HUES6 (cell line): ENCODE measurements at regions not wholly inside any gene's neighbourhood (a gene's known extent, or its start where the extent isn't known, plus 50 kb on each side); places are given as distances from the start of the nearest gene placed in this dataset.

Experiments
- H3K27ac ChIP-seq: 2 replicates; pipeline ENCODE4 v1.7.0; 2013; ENCODE audit warnings: low read depth, mild to moderate bottlenecking, low read length, inconsistent platforms
- H3K27me3 ChIP-seq: 2 replicates; pipeline ENCODE4 v1.6.1; 2013; ENCODE audit warnings: low read length; ENCODE audit not compliant: control insufficient read depth, insufficient read depth
- H3K36me3 ChIP-seq: 2 replicates; pipeline ENCODE4 v1.6.1; 2013; ENCODE audit warnings: low read length; ENCODE audit not compliant: control insufficient read depth, insufficient read depth
- H3K4me1 ChIP-seq: 2 replicates; pipeline ENCODE4 v1.6.1; 2013; ENCODE audit warnings: low read length; ENCODE audit not compliant: control insufficient read depth, insufficient read depth
- H3K4me3 ChIP-seq: 2 replicates; pipeline ENCODE4 v1.5.1; 2013; ENCODE audit warnings: low read depth, low read length
- H3K9ac ChIP-seq: one replicate; pipeline ENCODE4 v1.6.1; 2013; ENCODE audit warnings: mild to moderate bottlenecking, low read length
- H3K9me3 ChIP-seq: 2 replicates; pipeline ENCODE4 v1.6.1; 2013; ENCODE audit warnings: low read depth, low read length; ENCODE audit not compliant: control insufficient read depth, insufficient read depth

DNA sequence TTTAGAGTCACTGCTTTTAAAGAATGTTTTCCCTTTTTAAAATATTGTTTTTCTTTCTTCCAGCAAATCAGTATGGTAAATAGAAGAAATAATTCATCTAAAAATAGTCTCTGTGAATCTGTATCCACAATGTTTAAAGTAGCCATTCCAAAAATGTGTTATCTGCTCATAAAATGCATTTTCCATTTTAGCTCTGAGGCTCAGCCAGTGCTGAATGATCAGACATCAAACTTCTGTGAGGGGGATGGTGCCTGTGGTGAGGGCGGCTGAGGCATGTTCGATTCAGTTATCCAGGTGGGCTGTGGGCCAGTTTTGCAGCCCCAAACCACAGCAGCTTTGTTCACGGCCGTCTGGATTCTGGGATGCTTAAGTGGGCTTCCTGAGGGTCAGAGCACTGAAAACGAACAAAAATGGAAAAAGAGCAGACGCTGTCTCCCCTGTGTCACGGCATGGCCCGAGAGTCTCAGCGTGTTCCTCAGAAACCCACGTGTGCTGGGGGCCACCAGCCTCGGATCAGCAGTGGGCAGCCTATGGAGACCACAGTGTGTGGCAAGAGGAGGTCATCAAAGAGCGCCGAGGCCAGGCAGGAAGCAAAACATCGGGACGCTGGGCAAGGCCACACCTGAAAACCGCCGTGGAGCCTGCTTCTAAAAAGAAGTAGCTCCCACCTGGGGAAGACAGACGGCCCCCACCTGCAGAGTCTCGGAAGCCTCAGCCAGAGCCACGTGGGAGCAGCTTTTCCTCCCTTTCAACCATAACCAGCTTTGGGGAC, 134.9 kb upstream of the THBS2 start:
- no peak overlapping the region for H3K27ac ChIP-seq
- no peak overlapping the region for H3K9ac ChIP-seq
- H3K9me3 ChIP-seq, result peaks cover 48% of the 10 kb centered on the region
- no peaks in the 10 kb centered on the region for H3K27me3 ChIP-seq
- no peak overlapping the region for H3K4me3 ChIP-seq
- H3K4me1 ChIP-seq, result peaks cover 3% of the 10 kb centered on the region; the same call in 1 of the 2 replicates
- no peaks in the 10 kb centered on the region for H3K36me3 ChIP-seq

- no peak overlapping the region for H3K27ac ChIP-seq
- H3K36me3 ChIP-seq, result no peaks in the 10 kb centered on the region
- H3K4me3 ChIP-seq, result no peak overlapping the region
- H3K27me3 ChIP-seq, result no peaks in the 10 kb centered on the region
- H3K9me3 ChIP-seq, result peaks cover 48% of the 10 kb centered on the region
- H3K9ac ChIP-seq, result no peak overlapping the region
- H3K4me1 ChIP-seq, result peaks cover 3% of the 10 kb centered on the region; the same call in 1 of the 2 replicates
Observed at GRCh38 chr6:169387809-169388383, 134.2 kb upstream of the THBS2 start.

- peaks cover 38% of the 10 kb centered on the region for H3K9me3 ChIP-seq
- H3K36me3 ChIP-seq, result no peaks in the 10 kb centered on the region
- no peaks in the 10 kb centered on the region for H3K27me3 ChIP-seq
- H3K4me3 ChIP-seq, result no peak overlapping the region
- H3K27ac ChIP-seq, result no peak overlapping the region
- no peak overlapping the region for H3K9ac ChIP-seq
- peaks cover 3% of the 10 kb centered on the region; the same call in 1 of the 2 replicates for H3K4me1 ChIP-seq
Observed at GRCh38 chr6:169386411-169387057, 132.9 kb upstream of the THBS2 start.

GRCh38 chr6:169385237-169385880, 131.7 kb upstream of the THBS2 start:
- Histone ChIP-seq H3K9ac (no peak overlapping the region), H3K9me3 (peaks cover 27% of the 10 kb centered on the region), H3K4me3 (no peak overlapping the region), H3K36me3 (no peaks in the 10 kb centered on the region), H3K27ac (no peak overlapping the region), H3K27me3 (no peaks in the 10 kb centered on the region), H3K4me1 (peaks cover 3% of the 10 kb centered on the region; the same call in 1 of the 2 replicates)

DNA sequence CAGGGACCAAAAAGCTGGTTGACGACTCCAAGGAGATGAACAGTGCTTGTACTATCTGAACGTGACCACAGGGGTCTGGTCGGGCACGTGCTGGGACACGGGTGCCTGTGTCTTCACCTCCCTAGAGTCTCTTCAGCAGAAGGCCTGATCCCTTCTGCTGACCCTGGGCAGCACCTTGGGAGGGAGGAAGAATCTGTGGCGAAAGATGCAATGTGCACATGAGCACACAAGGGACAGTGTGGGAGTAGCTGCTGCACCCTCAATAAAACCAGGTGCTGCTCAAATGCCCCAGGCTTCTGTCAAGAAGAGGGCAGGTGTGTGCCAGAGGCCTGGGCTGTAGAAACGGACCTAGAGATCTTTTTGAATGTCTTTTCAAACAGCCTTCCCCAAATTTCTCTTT, 130.6 kb upstream of the THBS2 start:
- Histone ChIP-seq H3K27ac (no peak overlapping the region), H3K4me3 (no peak overlapping the region), H3K27me3 (no peaks in the 10 kb centered on the region), H3K4me1 (peaks cover 3% of the 10 kb centered on the region; the same call in 1 of the 2 replicates), H3K36me3 (no peaks in the 10 kb centered on the region), H3K9me3 (peaks cover 17% of the 10 kb centered on the region), H3K9ac (no peak overlapping the region)

DNA sequence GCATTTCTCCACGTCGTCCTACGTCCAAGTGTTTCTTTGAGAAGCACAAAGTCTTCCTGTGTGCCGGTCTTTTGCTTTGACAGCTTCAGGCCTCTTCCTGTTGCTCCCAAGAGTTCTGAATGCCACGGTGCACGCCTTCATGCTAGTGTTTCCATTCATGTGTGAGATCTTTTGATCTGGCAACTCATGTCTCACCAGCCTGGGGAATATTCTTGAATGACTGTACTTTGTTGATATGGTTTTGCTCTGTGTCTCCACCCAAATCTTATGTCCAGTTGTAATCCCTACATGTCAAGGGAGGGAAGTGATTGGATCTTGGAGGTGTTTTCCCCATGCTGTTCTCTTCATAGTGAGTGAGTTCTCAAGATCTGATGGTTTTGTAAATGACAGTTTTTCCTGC, 129.6 kb upstream of the THBS2 start:
- Histone ChIP-seq H3K27me3 (no peaks in the 10 kb centered on the region), H3K27ac (no peak overlapping the region), H3K36me3 (no peaks in the 10 kb centered on the region), H3K4me1 (peaks cover 3% of the 10 kb centered on the region; the same call in 1 of the 2 replicates), H3K9ac (no peak overlapping the region), H3K9me3 (peaks cover 17% of the 10 kb centered on the region), H3K4me3 (no peak overlapping the region)

GRCh38 chr6:169382735-169383134, 129.1 kb upstream of the THBS2 start:
- Histone ChIP-seq H3K4me3 (no peak overlapping the region), H3K27me3 (no peaks in the 10 kb centered on the region), H3K4me1 (peaks cover 3% of the 10 kb centered on the region; the same call in 1 of the 2 replicates), H3K36me3 (no peaks in the 10 kb centered on the region), H3K9ac (no peak overlapping the region), H3K27ac (no peak overlapping the region), H3K9me3 (peaks cover 14% of the 10 kb centered on the region)

GRCh38 chr6:169381988-169382387, 128.3 kb upstream of the THBS2 start:
- no peak overlapping the region for H3K9ac ChIP-seq
- no peak overlapping the region for H3K27ac ChIP-seq
- H3K4me3 ChIP-seq, result no peak overlapping the region
- peaks cover 14% of the 10 kb centered on the region for H3K9me3 ChIP-seq
- no peaks in the 10 kb centered on the region for H3K36me3 ChIP-seq
- H3K27me3 ChIP-seq, result no peaks in the 10 kb centered on the region
- peaks cover 3% of the 10 kb centered on the region; the same call in 1 of the 2 replicates for H3K4me1 ChIP-seq

GRCh38 chr6:169380493-169380892, 126.8 kb upstream of the THBS2 start:
- Histone ChIP-seq H3K27ac (no peak overlapping the region), H3K4me1 (no peaks in the 10 kb centered on the region), H3K9ac (no peak overlapping the region), H3K27me3 (no peaks in the 10 kb centered on the region), H3K9me3 (peaks cover 22% of the 10 kb centered on the region), H3K4me3 (no peak overlapping the region), H3K36me3 (no peaks in the 10 kb centered on the region)

DNA sequence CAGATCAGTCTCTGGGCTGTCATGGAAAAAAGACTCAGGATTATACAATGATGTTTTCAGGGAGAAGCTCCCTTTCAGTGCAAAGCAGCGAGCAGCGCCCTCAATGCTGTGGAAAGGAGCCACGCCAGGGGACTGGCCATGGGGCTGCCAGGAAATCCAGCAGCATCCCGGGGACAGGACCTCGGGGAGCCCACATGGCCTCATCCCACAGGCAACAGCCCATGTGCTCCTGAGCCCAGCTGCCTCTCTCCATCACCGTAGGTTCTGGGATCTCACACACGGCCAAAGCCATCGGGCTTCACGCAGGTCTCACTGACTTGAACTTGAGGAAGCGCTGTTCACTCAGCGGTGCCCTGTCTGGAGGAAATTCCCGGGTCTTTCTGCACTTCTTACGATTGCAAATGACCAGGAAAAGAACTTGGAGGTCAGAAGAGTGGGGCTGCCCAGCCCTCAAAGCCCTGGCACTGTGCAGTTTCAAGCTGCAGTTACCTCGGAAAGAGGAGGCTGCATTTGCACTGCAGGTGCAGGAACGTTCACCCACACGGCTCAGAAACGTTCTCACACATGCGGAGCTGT, 125.9 kb upstream of the THBS2 start:
- no peaks in the 10 kb centered on the region for H3K4me1 ChIP-seq
- H3K27ac ChIP-seq, result no peak overlapping the region
- H3K4me3 ChIP-seq, result no peak overlapping the region
- H3K36me3 ChIP-seq, result no peaks in the 10 kb centered on the region
- H3K9ac ChIP-seq, result no peak overlapping the region
- no peaks in the 10 kb centered on the region for H3K27me3 ChIP-seq
- peaks cover 27% of the 10 kb centered on the region for H3K9me3 ChIP-seq
